Ovary (tissue), 7 donors: ENCODE measurements at regions not wholly inside any gene's neighbourhood (a gene's known extent, or its start where the extent isn't known, plus 50 kb on each side); places are given as distances from the start of the nearest gene placed in this dataset.

Experiments
- DNase-seq, 5 donors: peaks; one replicate each; pipeline ENCODE4 v3.0.0-alpha.2; 2019 to 2020
- H3K27ac ChIP-seq, 2 donors: fragments of 200-600 bp; one replicate each; pipeline versions ENCODE4 v1.5.1 to v1.8.0; 2019 to 2022
- H3K27me3 ChIP-seq: fragments of 200-600 bp; one replicate; pipeline ENCODE4 v1.8.0; 2022
- H3K36me3 ChIP-seq: fragments of 200-600 bp; sonication (generic); one replicate; pipeline ENCODE4 v1.5.1; 2019
- H3K4me1 ChIP-seq: one replicate; pipeline ENCODE4 v1.8.1; 2013; ENCODE audit warnings: mild to moderate bottlenecking, moderate library complexity; ENCODE audit not compliant: insufficient read depth
- H3K4me3 ChIP-seq: fragments of 200-600 bp; sonication (generic); one replicate; pipeline ENCODE4 v1.5.1; 2017
- H3K9me3 ChIP-seq, 2 donors: fragments of 200-600 bp in 1 of 2; sonication (generic) in 1 of 2; one replicate each; pipeline versions ENCODE4 v1.5.1 to v1.8.1; 2013 to 2019; ENCODE audit warnings: mild to moderate bottlenecking in 1 of 2, moderate library complexity in 1 of 2
- EP300 ChIP-seq: sonication (generic); formaldehyde crosslinking; IDR thresholded peaks from one replicate; pipeline ENCODE4 v1.6.1; 2017; ENCODE audit warnings: antibody characterized with exemption
- POLR2A ChIP-seq: fragments of 450-650 bp; IDR thresholded peaks from one replicate; pipeline ENCODE4 v1.6.1; 2017; ENCODE audit warnings: antibody characterized with exemption, mild to moderate bottlenecking, moderate library complexity
- WGBS, 3 donors: extraction: QIAGEN DNeasy Blood & Tissue Kit in 1 of 3; methylation state at CpG; one replicate each; pipeline versions ENCODE4 v1.1.5 to v1.1.7; 2013 to 2017; 5-methylcytosine and 5-hydroxymethylcytosine counted together
- intact Hi-C, 4 donors: fragments of 100-400 bp; cut with DNase I; formaldehyde crosslinking; loops; one replicate each; pipeline versions ENCODE4 v1.11.0 to v1.15.1; 2022 to 2023
- TF ChIP-seq, protein P1 (sequence below), 3 donors: fragments of 450-650 bp in 2 of 3; fragments of 200-600 bp in 1 of 3; IDR thresholded peaks; one replicate each; pipeline versions ENCODE4 v1.5.1 to v1.8.0; 2016 to 2022; ENCODE audit warnings: antibody characterized with exemption in 3 of 3, mild to moderate bottlenecking in 1 of 3
- donor health status: DM: no; HTN: no; CAD: no; lungs with moderate emphysema.
- donor health status: DM: no; HTN: no; CAD: no.
- donor health status: Bipolar disorder and iron deficiency.
- donor health status: DM: no; HTN: no; CAD: no.
- donor health status: DM: yes; HTN: yes; CAD: no.

DNA sequence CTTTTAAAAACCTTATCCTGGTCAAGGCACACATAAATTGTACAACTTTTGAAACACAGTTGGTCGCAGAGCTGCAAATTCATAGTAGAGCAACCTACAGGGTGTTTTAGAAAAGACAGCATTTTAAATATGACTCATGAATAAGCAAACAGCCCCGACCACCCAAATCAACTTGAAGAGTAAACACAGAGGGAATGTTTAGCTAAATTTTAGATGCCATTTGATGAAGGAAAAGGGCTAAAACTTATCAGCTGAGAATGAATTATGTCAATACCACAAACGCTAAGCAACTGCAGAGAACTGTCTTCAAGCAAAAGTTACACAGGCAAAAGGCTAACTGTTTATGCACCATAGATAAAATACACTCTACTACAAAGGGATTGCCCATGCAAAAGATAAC lies 427.5 kb upstream of the PSMD7 start:
- no peak for DNase-seq
- no peaks in the 10 kb centered on the region for H3K9me3 ChIP-seq
- WGBS, 3 donors, result 28 to 34% (median 32%) methylated on average over 3 of the region's 3 CpGs
- no peak overlapping the region for H3K4me3 ChIP-seq
- no peaks in the 10 kb centered on the region for H3K36me3 ChIP-seq
- H3K4me1 ChIP-seq, result no peaks in the 10 kb centered on the region
- TF ChIP-seq, protein P1, sequence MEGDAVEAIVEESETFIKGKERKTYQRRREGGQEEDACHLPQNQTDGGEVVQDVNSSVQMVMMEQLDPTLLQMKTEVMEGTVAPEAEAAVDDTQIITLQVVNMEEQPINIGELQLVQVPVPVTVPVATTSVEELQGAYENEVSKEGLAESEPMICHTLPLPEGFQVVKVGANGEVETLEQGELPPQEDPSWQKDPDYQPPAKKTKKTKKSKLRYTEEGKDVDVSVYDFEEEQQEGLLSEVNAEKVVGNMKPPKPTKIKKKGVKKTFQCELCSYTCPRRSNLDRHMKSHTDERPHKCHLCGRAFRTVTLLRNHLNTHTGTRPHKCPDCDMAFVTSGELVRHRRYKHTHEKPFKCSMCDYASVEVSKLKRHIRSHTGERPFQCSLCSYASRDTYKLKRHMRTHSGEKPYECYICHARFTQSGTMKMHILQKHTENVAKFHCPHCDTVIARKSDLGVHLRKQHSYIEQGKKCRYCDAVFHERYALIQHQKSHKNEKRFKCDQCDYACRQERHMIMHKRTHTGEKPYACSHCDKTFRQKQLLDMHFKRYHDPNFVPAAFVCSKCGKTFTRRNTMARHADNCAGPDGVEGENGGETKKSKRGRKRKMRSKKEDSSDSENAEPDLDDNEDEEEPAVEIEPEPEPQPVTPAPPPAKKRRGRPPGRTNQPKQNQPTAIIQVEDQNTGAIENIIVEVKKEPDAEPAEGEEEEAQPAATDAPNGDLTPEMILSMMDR (IDR thresholded peaks at IDR 0.05), result no peak
- TF ChIP-seq POLR2A, result no peak
- TF ChIP-seq EP300, result no peak
- H3K27me3 ChIP-seq, result no peaks in the 10 kb centered on the region
- intact Hi-C loops, result no loop called here
- H3K27ac ChIP-seq, result no peak overlapping the region

DNA sequence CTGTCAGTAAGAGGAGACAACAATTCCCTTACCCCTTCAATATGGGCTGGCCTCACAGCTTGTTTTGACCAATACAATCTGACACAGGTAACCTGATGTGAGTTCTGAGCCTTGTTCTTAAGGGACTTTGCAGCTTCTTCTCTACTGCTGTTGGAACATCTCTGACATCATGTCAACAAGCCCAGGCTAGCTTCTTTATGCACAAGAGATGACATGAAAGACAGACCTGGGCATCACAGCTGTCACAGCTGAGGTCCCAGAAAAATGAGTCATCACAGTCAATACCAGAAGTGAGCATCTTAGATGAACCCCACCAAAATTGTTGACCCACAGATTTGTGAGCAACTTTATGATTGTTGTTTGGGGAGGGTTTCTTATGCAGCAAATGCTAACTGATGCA lies 431.7 kb upstream of the PSMD7 start:
- Histone ChIP-seq H3K36me3 (no peaks in the 10 kb centered on the region), H3K27me3 (no peaks in the 10 kb centered on the region), H3K27ac (no peak overlapping the region), H3K9me3 (no peaks in the 10 kb centered on the region), H3K4me3 (no peak overlapping the region), H3K4me1 (no peaks in the 10 kb centered on the region)
- DNase-seq, result no peak
- intact Hi-C loops, result no loop called here
- TF ChIP-seq EP300 (no peak), POLR2A (no peak)
- TF ChIP-seq, protein P1 (IDR thresholded peaks at IDR 0.05), result no peak

DNA sequence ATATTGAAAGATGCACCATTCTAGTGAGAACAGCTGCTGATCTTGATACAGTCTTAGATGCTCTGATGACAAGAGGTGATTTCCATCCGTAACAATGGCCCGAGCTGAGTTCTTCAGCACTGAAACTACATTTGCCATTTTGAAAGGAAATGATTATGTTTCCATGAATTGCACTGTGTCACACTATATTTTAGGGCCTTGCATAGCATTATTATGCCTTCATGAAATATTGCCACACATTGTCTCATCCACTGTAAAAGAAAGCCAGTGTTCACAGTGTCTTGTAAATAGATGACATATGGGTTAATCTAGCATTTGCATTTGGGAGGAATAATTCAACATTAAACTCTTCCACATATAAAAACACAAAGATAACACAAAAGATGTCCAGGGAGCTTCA lies 438.3 kb upstream of the PSMD7 start:
- Histone ChIP-seq H3K27ac (no peak overlapping the region), H3K9me3 (no peaks in the 10 kb centered on the region), H3K4me1 (no peaks in the 10 kb centered on the region), H3K4me3 (no peak overlapping the region), H3K27me3 (no peaks in the 10 kb centered on the region), H3K36me3 (no peaks in the 10 kb centered on the region)
- TF ChIP-seq, protein P1 (IDR thresholded peaks at IDR 0.05), result no peak
- TF ChIP-seq POLR2A (no peak), EP300 (no peak)
- no peak for DNase-seq
- intact Hi-C loops, result no loop called here
- WGBS, 3 donors, result 84 to 97% (median 94%) methylated on average over 2 of the region's 2 CpGs

DNA sequence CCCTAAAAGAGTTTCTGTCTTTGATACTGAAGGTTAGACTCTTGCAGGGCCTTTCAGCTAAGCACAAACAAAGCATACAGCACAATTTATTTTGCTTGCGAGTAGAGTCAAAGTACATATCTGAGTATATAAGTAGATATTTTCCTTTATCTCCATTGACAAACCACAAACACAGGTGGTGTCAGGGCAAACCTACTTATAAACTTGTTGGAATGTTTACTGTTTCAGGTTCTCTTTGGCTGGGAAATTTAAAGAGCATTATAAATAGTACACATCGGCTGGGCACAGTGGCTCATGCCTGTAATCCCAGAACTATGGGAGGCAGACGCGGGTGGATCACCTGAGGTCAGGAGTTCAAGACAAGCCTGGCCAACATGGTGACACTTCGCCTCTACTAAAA lies 442.6 kb upstream of the PSMD7 start:
- Histone ChIP-seq H3K27ac (no peak overlapping the region), H3K4me3 (no peak overlapping the region), H3K9me3 (no peaks in the 10 kb centered on the region), H3K36me3 (no peaks in the 10 kb centered on the region), H3K4me1 (no peaks in the 10 kb centered on the region), H3K27me3 (no peaks in the 10 kb centered on the region)
- intact Hi-C loops, result no loop called here
- TF ChIP-seq EP300 (no peak), POLR2A (no peak)
- TF ChIP-seq, protein P1 (IDR thresholded peaks at IDR 0.05), result no peak
- DNase-seq, result no peak
- WGBS, 3 donors, result 85 to 91% (median 86%) methylated on average over 5 of the region's 5 CpGs

DNA sequence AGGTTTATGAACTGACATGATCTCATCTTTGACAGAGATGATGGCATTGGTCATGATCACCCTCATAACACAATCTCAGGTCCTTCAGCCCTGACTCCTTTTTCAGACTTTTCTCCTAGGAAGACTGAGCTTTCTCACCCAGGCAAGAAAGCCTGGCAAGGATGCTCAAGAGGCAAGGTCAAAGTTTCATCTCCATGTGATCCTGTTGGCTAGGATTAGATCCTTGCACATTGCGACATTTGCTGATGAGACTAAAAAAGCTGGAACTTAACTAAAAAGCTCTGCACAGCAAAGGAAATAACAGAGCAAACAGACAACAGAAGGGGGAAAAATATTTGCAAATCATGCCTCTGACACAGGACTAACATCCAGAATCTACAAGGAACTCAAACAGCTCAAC lies 444.1 kb upstream of the PSMD7 start:
- no peak for DNase-seq
- Histone ChIP-seq H3K27ac (no peak overlapping the region), H3K27me3 (no peaks in the 10 kb centered on the region), H3K36me3 (no peaks in the 10 kb centered on the region), H3K4me3 (no peak overlapping the region), H3K9me3 (no peaks in the 10 kb centered on the region), H3K4me1 (no peaks in the 10 kb centered on the region)
- 65 to 77% (median 75%) methylated on average over 1 of the region's 1 CpG for WGBS, 3 donors
- intact Hi-C loops, result no loop called here
- TF ChIP-seq, protein P1 (IDR thresholded peaks at IDR 0.05), result no peak
- no peak for TF ChIP-seq POLR2A
- TF ChIP-seq EP300, result no peak
